LNCAP (cell line): ENCODE measurements at regions not wholly inside any gene's neighbourhood (a gene's known extent, or its start where the extent isn't known, plus 50 kb on each side); places are given as distances from the start of the nearest gene placed in this dataset.
A peak's percentile ranks its signal among the peaks of the same experiment; 100 is the strongest.

Experiments used
- TF ChIP-seq, protein P1 (sequence below): fragments of 450-650 bp; IDR thresholded peaks from 2 replicates; pipeline ENCODE4 v1.5.1; 2017; ENCODE audit warnings: mild to moderate bottlenecking

GRCh38 chr12:19909418-19909817, 458.9 kb upstream of the PDE3A start:
- TF ChIP-seq, protein P1, sequence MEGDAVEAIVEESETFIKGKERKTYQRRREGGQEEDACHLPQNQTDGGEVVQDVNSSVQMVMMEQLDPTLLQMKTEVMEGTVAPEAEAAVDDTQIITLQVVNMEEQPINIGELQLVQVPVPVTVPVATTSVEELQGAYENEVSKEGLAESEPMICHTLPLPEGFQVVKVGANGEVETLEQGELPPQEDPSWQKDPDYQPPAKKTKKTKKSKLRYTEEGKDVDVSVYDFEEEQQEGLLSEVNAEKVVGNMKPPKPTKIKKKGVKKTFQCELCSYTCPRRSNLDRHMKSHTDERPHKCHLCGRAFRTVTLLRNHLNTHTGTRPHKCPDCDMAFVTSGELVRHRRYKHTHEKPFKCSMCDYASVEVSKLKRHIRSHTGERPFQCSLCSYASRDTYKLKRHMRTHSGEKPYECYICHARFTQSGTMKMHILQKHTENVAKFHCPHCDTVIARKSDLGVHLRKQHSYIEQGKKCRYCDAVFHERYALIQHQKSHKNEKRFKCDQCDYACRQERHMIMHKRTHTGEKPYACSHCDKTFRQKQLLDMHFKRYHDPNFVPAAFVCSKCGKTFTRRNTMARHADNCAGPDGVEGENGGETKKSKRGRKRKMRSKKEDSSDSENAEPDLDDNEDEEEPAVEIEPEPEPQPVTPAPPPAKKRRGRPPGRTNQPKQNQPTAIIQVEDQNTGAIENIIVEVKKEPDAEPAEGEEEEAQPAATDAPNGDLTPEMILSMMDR: no peak

GRCh38 chr12:19910681-19911080, 457.7 kb upstream of the PDE3A start:
- TF ChIP-seq, protein P1: no peak

DNA sequence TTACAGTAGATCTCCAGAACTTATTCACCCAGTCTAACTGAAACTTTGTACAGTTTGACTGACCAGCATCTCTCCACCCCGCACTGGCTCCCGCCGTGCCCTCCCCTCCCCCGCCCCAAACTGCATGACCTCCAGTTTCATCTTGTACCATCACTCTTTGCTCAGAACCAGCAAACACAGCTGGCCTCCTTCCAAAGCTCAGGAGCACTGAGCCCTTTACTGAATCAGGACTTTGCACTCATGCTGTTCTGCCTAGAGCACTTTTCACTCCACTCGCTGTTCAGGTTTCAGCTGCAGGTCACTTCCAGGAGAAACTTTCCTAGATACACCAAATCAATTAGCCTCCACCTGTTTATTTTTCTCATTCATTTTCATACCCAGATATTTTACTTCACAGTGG, 455.3 kb upstream of the PDE3A start:
- TF ChIP-seq, protein P1: no peak

- TF ChIP-seq, protein P1: peak; percentile 80
Measured at GRCh38 chr12:19915392-19916195, 452.7 kb upstream of the PDE3A start.

- TF ChIP-seq, protein P1: no peak
Measured at GRCh38 chr12:19916196-19916753, 452.1 kb upstream of the PDE3A start.

- TF ChIP-seq, protein P1: no peak
Measured at GRCh38 chr12:19916974-19917373, 451.4 kb upstream of the PDE3A start.

- TF ChIP-seq, protein P1: no peak
Measured at GRCh38 chr12:19922717-19923116, 445.6 kb upstream of the PDE3A start.
